Vagina (tissue), 2 donors: ENCODE measurements at regions not wholly inside any gene's neighbourhood (a gene's known extent, or its start where the extent isn't known, plus 50 kb on each side); places are given as distances from the start of the nearest gene placed in this dataset.

Source experiments
- DNase-seq, 2 donors: peaks; one replicate each; pipeline ENCODE4 v3.0.0-alpha.2; 2017; ENCODE audit errors: extremely low spot score in 2 of 2
- H3K27ac ChIP-seq: fragments of 200-600 bp; sonication (generic); one replicate; pipeline ENCODE4 v1.5.1; 2019
- H3K27me3 ChIP-seq: fragments of 200-600 bp; sonication (generic); one replicate; pipeline ENCODE4 v1.5.1; 2019
- H3K36me3 ChIP-seq, 2 donors: fragments of 200-600 bp; sonication (generic); one replicate each; pipeline ENCODE4 v1.5.1; 2017 to 2019
- H3K4me1 ChIP-seq: fragments of 200-600 bp; sonication (generic); one replicate; pipeline ENCODE4 v1.5.1; 2019
- H3K4me3 ChIP-seq, 2 donors: fragments of 200-600 bp; sonication (generic); 1 replicate in 1 of 2; 2 replicates in 1 of 2; pipeline ENCODE4 v1.5.1; 2016 to 2019
- H3K9me3 ChIP-seq: fragments of 200-600 bp; sonication (generic); one replicate; pipeline ENCODE4 v1.5.1; 2019
- CTCF ChIP-seq, 3 experiments: fragments of 450-650 bp in 2 of 3; fragments of 200-600 bp in 1 of 3; sonication (generic) in 1 of 3; IDR thresholded peaks; one replicate each; pipeline ENCODE4 v1.5.1; 2017 to 2019; ENCODE audit warnings: antibody characterized with exemption in 3 of 3, mild to moderate bottlenecking in 2 of 3, moderate library complexity in 2 of 3
- POLR2A ChIP-seq, 2 donors: fragments of 450-650 bp; IDR thresholded peaks; one replicate each; pipeline ENCODE4 v1.6.1; 2017; ENCODE audit warnings: antibody characterized with exemption in 2 of 2, mild to moderate bottlenecking in 2 of 2, moderate library complexity in 2 of 2
- POLR2AphosphoS5 ChIP-seq, 2 donors: sonication (generic); formaldehyde crosslinking; IDR thresholded peaks; one replicate each; pipeline ENCODE4 v1.9.0; 2017; ENCODE audit warnings: antibody characterized with exemption in 2 of 2, mild to moderate bottlenecking in 2 of 2, low read depth in 1 of 2; ENCODE audit not compliant: insufficient read depth in 1 of 2
- intact Hi-C: fragments of 100-400 bp; cut with DNase I; formaldehyde crosslinking; loops from one replicate; pipeline ENCODE4 v1.15.1; 2023

GRCh38 chr13:57553932-57554331, 77.6 kb upstream of the PCDH17 start:
- intact Hi-C loops = no loop called here
- no peak for TF ChIP-seq POLR2AphosphoS5 (IDR thresholded peaks at IDR 0.05; ENCODE audit: insufficient read depth in 1 of 2, low read depth in 1 of 2)
- TF ChIP-seq CTCF (IDR thresholded peaks at IDR 0.05) = no peak
- no peak for TF ChIP-seq POLR2A (IDR thresholded peaks at IDR 0.05)
- no peak overlapping the region for H3K4me3 ChIP-seq

GRCh38 chr13:57558051-57558467, 73.5 kb upstream of the PCDH17 start:
- Histone ChIP-seq H3K4me1 (no peaks in the 10 kb centered on the region), H3K4me3 (no peak overlapping the region), H3K36me3 (no peaks in the 10 kb centered on the region), H3K27me3 (no peaks in the 10 kb centered on the region), H3K9me3 (peaks cover 3% of the 10 kb centered on the region), H3K27ac (no peak overlapping the region)
- intact Hi-C loops = no loop called here
- TF ChIP-seq POLR2A (IDR thresholded peaks at IDR 0.05) = no peak
- no peak for TF ChIP-seq CTCF (IDR thresholded peaks at IDR 0.05)
- TF ChIP-seq POLR2AphosphoS5 (IDR thresholded peaks at IDR 0.05; ENCODE audit: insufficient read depth in 1 of 2, low read depth in 1 of 2) = no peak
- no peak for DNase-seq

More at GRCh38 chr13:57553932-57554331, 77.6 kb upstream of the PCDH17 start:
- peaks cover 3% of the 10 kb centered on the region for H3K9me3 ChIP-seq
- H3K4me1 ChIP-seq = no peaks in the 10 kb centered on the region
- no peaks in the 10 kb centered on the region for H3K36me3 ChIP-seq
- no peak for DNase-seq
- no peak overlapping the region for H3K27ac ChIP-seq
- H3K27me3 ChIP-seq = no peaks in the 10 kb centered on the region

GRCh38 chr13:57568865-57569264, 62.7 kb upstream of the PCDH17 start:
- Histone ChIP-seq H3K27ac (no peak overlapping the region), H3K4me1 (no peaks in the 10 kb centered on the region), H3K36me3 (no peaks in the 10 kb centered on the region), H3K4me3 (no peak overlapping the region), H3K27me3 (no peaks in the 10 kb centered on the region), H3K9me3 (no peaks in the 10 kb centered on the region)
- DNase-seq = no peak
- intact Hi-C loops = no loop called here
- no peak for TF ChIP-seq POLR2A (IDR thresholded peaks at IDR 0.05)
- TF ChIP-seq POLR2AphosphoS5 (IDR thresholded peaks at IDR 0.05; ENCODE audit: insufficient read depth in 1 of 2, low read depth in 1 of 2) = no peak
- no peak for TF ChIP-seq CTCF (IDR thresholded peaks at IDR 0.05)

GRCh38 chr13:57569986-57570385, 61.6 kb upstream of the PCDH17 start:
- intact Hi-C loops = no loop called here

More at GRCh38 chr13:57569986-57570385, 61.6 kb upstream of the PCDH17 start:
- no peaks in the 10 kb centered on the region for H3K9me3 ChIP-seq
- no peaks in the 10 kb centered on the region for H3K4me1 ChIP-seq
- DNase-seq = no peak
- no peak overlapping the region for H3K27ac ChIP-seq
- no peak for TF ChIP-seq CTCF (IDR thresholded peaks at IDR 0.05)
- TF ChIP-seq POLR2AphosphoS5 (IDR thresholded peaks at IDR 0.05; ENCODE audit: insufficient read depth in 1 of 2, low read depth in 1 of 2) = no peak
- no peaks in the 10 kb centered on the region for H3K36me3 ChIP-seq
- no peaks in the 10 kb centered on the region for H3K27me3 ChIP-seq
- H3K4me3 ChIP-seq = no peak overlapping the region
